Tongue (tissue), 1 donor: ENCODE measurements at regions not wholly inside any gene's neighbourhood (a gene's known extent, or its start where the extent isn't known, plus 50 kb on each side); places are given as distances from the start of the nearest gene placed in this dataset.
"Not testable (repeated sequence)": the region's sequence is repeated elsewhere in the genome, so short reads cannot be mapped to it uniquely, and the experiment has no call there.

Experiments used
- DNase-seq: peaks from one replicate; pipeline ENCODE4 v3.0.0-alpha.2; 2015

DNA sequence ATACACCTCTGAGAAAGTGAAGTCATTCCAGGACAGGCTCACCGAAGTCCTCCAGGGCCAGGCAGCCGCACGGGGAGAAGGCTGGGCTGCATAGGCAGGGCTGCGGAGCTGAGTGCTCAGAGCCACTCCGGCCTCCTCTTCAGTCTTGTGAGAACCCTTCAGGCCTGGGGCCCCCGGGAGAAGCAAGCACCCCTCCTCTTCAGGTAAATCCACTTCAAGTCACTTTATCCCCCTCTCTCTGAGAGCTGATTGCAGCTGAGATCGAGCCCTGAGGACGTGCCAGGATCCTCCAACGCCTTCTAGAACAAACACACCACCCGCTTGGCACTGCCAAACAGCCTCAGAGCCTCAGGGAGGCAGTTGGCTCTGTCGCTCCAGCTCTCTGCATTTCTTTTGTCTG is 1526.3 kb downstream of the BRD1 start:
- DNase-seq = peak; percentile 14

DNA sequence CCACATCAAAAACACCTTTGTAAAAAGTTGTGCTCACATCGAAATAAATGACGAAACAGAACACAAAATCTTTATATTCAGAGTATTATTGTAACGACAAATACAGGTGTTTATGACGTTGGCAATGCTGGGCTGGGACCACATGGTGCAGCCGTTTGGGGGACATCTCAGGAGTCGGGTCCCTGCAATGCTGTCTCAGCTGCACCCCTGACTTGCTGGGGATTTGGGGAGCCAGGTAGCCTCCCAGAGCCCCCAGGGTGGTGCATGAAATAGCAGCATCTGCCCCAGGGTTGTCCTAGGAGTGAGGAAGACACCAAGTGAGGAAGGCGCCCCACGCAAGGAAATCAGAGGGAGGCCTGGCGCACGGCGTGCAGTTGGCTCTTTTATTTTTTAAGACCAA is 1526.8 kb downstream of the BRD1 start:
- DNase-seq = no peak

DNA sequence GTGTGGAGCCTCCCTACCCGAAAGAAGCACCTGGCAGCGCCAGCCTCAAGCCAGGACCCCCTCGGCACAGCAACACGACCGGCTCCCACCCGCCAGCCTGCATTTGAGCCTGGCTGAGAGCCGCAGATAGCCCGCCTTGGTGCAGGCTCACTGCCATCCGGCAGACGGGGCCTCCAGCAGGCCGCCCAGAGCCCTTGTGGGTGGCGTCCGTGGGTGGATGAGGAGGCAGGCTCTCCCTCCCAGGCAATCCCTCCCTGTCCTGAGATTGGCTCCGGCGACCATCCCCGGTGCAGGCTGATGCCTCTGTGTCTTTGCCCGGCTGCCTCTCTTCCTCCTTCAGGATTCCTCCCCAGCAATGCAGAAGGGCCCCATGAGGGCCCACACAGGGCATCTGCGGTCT is 1527.9 kb downstream of the BRD1 start:
- DNase-seq = no peak

DNA sequence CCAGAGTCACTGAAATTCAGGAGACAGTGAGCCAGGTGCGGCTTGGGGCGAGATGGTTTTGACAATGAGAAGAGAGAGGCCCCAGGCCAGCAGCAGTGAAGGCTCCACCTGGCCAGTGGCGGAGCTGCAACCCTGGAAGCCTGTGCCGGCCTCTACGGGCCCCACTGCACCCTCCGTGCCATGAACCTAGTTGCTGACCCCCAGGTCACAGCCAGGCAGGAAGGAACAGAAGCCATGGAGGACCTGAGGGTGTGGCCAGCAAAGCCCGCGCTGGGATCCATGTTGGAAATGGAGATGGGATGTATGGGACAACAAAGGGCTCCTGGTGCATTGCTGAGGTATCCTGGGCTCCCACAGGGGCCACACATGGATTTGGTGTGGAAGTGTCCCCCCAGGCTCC is 1528.5 kb downstream of the BRD1 start:
- DNase-seq = no peak

DNA sequence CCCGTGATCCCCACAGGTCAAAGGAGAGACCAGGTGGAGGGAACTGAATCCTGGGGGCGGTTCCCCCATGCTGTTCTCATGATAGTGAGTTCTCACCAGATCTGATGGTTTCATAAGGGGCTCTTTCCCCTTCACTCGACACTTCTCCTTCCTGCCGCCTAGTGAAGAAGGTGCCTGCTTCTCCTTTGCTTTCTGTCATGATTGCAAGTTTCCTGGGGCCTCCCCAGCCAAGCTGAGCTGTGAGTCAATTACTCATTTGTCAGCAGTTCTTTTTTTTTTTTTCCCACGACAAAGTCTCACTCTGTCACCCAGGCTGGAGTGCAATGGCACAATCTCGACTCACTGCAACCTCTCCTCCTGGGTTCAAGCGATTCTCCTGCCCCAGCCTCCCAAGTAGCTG is 1530.4 kb downstream of the BRD1 start:
- no peak for DNase-seq

DNA sequence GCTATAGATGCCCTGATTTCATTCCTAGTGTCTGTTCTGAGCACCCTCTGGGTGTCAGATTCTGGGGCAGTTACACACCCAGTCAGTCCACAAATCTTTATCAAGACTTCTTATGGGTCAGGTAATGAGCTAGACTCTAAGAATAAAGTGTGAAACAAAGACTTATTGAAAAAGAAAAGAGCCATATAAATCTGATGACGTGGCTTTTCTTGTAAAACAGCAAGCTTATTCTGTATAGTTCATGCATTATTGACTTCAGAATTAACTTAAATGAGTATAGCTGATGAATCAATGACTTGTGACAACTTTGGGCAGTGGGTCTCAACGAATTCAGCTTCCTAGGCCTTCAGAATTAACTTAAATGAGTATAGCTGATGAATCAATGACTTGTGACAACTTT is 1527.5 kb downstream of the TBC1D22A start:
- DNase-seq = not testable (repeated sequence)

DNA sequence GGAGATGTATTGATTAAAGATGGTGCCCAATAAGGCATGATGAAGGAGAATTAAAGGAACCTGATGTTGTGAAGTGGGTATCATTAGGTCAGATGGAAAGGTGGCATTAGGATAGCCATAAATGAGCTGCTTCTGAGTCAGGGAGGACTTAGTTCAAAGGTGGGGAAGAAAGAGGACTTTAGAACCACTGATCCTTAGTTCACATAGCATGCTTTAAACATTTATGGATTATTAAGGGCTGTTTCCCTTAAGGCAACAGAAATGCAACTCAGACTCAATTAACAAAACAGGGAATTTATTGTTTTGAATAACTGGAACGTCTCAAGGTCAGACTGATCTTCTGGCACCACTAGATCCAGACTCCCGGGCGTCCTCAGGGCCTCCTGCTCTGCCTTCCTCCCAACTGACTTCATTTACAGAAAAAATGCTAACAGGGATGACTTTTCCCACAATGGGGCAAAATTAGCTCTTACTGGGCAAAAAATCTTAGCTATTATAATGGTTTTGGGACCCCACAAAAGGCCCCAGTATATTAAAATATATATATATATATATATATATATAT is 1526.0 kb downstream of the TBC1D22A start:
- no peak for DNase-seq

DNA sequence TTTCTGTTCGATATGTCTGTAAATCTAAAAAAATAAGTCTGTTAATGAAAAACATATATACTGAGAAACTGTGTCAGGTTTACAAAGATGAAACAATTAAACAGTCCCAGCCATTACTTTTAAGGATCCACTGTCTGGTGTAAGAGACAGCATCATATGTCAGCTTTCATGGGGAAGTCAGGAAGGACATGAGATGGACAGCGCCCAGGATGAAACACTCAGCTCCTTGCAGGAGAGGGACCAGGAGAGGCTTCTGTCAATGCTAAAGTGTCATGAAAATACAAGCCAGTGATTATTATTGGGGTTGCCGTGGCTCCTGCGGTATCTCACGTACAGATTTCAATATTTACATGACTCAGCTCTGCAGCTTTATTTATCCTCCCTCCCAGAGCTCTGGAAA is 1524.6 kb downstream of the TBC1D22A start:
- DNase-seq = no peak

DNA sequence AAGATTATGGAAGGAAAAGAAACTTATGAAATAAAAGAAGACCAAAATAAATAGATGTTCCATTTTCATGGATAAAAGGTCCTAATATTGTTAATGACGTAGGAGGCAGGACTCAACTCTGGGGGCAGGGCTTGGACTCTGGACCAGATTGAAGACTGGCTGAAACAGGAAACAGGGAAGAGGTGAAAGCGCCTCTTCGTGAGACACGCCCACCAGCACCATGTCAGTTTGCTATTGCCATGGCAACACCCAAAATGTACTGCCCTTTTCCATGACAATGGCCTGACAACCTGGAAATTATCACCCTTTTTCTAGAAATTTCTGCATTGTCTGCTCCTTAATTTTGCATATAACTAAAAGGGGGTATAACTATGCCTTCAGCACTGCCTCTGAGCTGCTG is 1522.2 kb downstream of the TBC1D22A start:
- DNase-seq = no peak

DNA sequence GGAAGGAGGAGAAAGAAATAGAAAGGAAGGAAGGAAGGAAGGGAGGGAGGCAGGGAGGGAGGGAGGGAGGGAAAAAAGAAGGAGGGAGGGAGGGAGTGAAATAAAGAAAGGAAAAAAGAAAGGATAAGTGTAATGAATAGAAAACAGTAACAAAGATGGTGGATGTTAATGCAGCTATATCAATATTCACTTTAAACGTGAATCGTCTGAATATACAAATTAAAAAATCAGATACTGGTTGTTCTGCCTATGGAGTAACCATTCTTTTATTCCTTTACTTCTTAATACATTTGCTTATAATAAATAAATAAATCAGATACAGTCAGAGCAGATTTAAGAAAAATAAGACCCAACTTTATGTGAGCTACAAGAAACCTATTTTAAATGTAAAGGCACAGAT is 1520.4 kb downstream of the TBC1D22A start:
- DNase-seq = no peak

DNA sequence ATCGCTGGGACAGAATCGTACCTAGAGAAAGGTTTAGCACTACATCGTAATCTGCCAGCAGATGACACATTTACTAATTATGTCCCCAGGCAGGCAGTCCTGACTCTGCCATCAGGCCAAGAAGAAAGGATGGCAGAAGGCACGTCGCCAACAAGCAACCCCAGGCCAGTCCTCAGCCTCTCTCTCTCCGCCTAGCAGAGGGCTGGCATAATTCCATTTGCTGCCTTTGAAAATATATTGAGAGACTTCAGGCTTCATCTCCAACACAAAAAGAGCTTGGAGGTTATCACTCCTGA is 1517.0 kb downstream of the TBC1D22A start:
- peak; percentile 18 for DNase-seq

DNA sequence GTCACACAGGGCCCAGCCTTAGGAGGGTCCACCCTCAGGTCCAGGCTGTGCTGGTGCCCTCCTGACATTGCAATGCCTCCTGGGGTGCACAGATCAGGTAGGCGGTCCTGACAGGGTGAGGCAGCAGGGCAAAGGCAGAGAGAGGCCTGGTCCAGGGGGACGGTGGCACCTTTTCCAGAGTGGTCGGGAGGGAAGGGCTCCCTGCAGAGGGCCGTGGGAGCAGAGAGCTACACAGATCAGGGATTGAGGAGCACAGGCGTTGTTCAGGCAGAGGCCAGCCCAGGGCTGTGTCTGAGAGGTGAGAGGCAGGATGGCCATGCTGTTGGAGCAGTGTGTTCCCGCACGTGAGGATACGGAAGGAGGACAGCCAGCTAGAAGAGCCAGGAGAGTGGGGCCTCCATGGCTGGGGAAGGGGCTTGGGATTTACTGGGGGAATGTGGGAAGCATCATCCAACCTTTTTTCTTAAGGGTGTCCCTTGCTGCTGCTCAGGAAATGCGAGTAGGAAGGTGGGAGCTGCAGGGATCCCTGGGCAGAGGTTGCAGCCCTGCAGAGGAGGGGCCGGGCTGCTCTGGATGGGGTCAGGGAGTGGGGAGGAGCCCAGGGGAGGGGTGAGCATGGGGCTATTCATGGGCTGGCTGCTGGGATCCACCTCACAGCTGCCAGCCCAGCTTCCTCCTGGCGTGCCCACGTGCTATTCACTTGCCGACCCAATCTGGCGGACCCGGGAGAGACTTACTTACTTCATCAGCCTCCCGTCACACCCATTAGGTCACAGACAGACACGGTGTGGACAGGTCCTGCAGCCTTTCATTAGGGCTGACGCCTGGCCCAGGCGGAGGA is 1516.4 kb downstream of the TBC1D22A start:
- no peak for DNase-seq

DNA sequence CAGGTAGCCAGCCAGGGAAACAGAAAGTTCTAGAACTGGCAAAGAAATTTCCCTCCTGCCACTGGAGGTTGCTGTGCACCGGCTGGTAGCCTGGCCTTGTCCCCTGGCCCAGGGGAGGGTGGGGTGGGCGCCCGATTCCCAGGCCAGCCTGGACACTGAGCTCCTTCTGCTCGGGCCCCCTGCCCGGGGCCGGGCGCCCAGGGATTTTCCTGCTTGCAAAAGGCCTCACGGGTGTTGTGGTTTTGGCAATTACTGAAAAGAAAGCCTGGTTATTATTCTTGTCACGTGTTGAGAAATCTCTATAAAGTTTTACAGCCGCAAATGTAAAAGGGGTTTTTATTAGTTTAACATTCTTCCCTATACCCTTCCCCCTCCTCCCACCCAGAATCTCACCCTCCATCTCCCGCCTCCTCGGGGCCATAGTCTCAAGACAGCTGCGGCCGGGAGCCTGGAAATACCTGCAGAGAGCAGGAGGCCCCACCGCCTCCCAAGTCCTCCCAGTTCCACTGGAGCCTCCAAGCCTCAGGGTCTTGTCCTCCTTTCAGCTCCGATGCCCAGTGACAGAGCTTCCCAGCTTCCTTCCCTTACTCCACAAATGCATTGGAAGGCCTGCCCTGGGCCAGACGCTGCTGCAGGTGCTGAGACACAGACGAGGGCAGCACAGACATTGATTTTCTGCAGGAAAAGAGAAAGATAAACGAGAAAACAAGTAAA is 1515.6 kb downstream of the TBC1D22A start:
- DNase-seq = no peak

DNA sequence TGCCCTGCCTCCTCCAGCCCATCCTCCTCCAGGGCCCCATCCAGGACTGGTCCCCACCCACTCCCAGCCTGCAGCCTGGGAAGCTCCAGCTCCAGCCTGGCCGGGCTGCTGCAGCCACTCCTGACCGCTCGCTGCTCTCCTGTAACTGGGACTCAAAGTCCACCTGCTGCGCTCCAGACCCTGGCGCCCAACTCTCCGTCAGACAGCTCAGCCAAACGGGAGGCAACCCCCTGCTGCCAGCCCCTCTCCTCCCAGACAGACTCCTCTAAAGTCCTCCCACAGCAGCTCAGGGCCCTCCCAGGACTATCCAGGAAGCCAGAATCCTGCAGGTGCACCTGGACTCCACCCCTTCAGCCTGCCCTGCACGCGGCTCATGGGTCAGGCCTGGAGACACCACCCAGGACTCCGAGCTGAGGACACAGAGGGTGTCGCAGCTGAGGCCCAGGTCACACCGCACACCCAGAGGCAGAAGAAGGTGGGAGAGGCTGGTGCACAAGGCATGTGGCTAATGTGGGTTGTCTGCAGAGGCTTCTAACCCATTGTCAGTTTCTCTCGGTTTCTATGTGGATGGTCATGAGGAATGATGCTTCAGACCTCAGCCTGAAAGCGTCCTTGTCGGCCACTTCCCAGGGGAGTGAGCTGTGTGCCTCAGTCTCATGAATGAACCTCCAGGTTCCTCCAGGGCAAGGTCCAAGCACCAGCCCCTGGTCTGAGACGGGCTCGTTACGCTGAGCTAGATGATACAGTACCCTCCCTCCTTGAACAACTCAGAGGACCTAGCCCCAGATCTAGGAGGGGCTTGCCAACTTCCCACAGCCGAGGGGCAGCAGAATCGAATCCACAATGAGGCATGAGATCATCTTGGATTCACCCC is 1514.8 kb downstream of the TBC1D22A start:
- DNase-seq = no peak

DNA sequence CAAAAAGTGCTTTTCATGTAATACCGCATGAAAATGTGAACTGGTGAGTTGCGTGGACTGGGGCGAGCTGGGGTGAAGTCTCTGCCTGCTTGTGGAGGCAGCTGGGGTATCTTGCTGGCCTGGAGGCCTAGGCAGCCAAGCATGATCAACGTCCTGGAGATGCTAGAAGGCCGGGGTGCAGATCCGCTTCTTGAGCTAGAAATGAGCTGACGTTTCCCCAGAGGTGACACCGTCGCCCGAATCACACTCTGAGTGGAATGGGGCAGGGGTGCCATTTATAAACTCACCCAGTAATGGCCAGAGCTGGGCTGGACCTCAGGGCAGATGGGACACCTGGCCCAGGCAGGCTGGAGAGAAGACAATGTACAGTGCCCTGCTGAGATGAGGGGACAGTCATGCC is 1513.0 kb downstream of the TBC1D22A start:
- DNase-seq = no peak

DNA sequence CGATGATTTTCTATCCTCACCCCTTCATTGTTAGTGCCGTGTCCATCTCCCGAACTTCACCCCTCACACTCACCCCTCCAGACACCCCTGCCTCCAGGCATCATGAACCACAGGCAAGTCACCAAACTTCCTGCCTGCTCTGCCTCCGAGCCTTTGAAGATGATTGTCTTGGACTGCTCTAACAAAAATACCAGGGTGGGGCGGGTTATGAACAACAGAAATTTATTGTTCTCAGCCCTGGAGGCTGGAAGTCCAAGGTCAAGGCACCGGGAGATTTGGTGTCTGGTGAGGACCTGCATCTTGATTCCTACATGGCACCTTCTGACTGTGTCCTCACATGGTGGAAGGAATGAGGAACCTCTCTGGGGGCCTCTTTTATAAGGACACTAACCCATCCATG is 1508.3 kb downstream of the TBC1D22A start:
- DNase-seq = no peak

DNA sequence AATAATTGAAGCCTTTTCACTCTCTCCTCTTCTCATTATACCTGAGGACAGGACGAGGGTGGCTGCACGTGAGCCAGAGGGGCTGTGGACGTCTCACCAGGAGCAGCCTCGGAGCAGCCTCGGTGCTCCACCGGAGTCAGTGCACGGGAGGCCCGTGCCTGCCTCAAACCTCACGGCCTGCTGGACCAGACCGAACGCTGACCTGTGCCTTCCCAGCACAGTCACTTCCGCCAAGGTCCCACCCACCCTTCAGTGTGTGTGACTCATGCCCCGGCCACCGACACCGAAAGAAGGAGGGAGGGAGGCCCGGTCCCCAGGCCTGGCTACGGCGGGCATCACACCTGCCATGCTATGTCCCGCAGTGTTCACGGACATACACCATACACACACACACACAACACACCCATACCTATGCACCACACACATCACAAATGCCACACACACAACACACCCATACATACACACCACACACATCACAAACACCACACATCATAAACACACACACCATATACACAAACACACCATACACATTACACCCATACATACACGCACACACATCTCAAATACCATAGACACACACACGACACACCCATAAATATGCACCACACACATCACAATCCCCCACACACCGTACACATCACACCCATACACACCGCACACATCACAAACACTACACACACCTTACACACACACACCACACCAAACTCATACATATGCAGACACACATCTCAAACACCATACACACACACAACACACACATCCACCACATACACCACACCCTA is 1506.5 kb downstream of the TBC1D22A start:
- DNase-seq = no peak

DNA sequence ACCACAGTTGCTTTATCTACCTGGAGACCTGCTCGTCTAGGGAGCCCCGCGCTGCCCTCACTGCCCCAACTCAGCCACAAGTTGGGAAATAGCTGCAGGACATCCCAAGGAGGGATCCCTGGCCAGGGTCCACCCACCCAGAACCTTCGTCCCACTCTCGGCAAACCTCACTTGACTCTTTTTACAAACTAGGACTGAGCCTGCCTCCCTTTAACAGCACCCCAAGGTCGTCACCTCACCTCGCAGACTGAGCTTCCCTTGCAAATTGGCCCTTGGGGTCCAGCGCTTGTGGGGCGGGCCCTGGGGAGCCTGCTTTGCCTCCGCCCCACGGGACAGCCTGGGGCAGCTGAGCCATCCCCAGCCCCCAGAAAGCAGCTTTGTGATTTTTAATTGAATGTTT is 1505.8 kb downstream of the TBC1D22A start:
- no peak for DNase-seq

DNA sequence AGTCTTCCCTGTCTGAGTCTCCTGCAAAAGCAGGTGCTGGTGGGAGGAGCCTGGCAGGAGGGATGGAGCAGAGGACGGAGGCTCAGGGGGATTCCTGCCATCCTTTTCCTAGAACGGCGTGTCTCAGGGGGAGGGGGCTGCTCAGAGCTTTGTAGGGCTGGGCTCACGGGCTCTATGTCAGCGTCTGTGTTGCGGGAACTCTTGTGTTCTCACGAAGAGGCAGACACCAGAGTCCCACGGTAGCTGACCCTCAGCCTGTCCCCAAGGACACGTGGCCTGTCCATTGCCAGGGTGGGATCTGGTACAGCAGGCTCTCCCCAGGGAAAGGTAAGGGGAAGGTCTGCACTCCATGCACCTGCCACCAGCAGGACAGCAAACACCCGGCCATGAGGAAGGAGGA is 1505.2 kb downstream of the TBC1D22A start:
- no peak for DNase-seq

DNA sequence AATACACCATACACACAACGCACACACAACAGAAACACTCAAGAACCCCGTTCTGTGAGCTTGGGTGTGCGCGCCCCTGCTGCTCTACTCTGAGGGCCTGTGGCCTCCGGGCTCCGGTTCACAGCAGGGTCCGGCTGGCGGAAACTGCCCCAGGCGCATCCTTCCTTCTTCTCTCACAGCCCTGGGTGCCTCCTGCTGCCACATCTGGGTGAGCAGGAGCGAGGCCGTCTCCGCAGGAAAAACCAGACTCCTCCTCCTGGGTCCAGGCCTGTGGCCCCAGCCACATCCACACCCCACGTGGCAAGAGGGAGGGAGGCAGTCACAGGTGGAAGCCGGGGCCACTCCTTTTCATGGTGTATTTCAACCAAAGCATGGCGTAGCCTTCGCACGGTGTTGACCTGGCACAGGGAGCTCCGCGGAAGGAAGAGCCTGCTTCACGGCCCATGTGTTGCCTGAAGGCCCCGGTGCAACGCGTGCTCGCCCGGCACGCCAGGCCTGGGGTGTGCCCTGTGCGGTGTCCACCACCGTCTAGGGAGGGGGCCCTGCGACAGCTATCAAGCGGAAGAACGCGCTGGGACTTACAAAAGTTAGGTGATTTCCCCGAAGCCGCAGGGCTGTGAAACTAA is 1502.7 kb downstream of the TBC1D22A start:
- DNase-seq = no peak

DNA sequence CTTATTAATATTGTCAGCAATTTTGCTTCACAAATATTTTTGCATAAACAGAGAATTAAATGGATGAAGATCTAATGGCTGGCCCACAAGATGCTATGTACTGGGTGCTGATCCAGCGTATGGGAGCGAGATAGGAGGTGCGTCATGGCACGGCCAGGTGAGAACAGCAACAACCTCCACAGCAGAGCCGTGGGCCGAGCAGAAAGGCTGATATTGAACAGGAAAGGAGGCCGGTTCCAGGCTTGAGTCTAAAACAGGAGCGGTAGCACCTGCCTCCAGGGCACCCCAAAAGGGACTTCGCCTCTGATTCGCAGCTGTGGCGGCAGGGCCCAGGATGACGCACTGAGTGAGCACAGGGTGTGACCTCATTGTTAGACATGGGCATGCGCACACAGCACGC is 1502.1 kb downstream of the TBC1D22A start:
- no peak for DNase-seq
